ENCODE measurements at regions not wholly inside any gene's neighbourhood (a gene's known extent, or its start where the extent isn't known, plus 50 kb on each side); places are given as distances from the start of the nearest gene placed in this dataset.

GRCh38 chr7:69032848-69033247 lies 565.4 kb upstream of the AUTS2 start:
- TF ChIP-seq JUND (IDR thresholded peaks at IDR 0.05) (no peak), CTCF (IDR thresholded peaks at IDR 0.05; ENCODE audit: low read depth, low read length, missing input control) (no peak), ZBTB33 (IDR thresholded peaks at IDR 0.05) (no peak), ATF3 (IDR thresholded peaks at IDR 0.05) (no peak), EGR1 (IDR thresholded peaks at IDR 0.05; ENCODE audit: low read depth in 2 of 2) (no peak), REST (IDR thresholded peaks at IDR 0.05) (no peak), MAX (IDR thresholded peaks at IDR 0.05) (no peak), YY1 (IDR thresholded peaks at IDR 0.05) (no peak)
